ENCODE measurements at regions not wholly inside any gene's neighbourhood (a gene's known extent, or its start where the extent isn't known, plus 50 kb on each side); places are given as distances from the start of the nearest gene placed in this dataset.

DNA sequence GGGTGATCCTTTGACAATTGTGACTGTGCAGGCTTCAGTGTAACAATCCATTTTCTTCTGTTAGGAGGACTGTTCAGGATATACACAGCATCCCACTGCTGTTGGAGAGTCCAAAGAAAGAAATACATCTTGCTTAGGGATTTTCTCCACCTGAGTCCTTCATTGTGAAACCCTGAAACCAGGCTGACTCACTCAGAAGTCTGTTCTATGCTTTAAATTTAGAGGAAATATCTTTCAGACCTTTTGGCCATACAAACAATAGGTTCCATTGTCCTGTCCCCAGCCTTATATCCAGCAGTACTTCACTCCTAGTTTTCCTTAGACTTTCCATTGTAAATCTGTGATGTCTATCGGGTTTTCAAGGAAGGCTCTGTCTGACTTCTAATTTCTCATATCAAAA, 379.1 kb downstream of the SUCLA2 start:
- no peak for DNase-seq

DNA sequence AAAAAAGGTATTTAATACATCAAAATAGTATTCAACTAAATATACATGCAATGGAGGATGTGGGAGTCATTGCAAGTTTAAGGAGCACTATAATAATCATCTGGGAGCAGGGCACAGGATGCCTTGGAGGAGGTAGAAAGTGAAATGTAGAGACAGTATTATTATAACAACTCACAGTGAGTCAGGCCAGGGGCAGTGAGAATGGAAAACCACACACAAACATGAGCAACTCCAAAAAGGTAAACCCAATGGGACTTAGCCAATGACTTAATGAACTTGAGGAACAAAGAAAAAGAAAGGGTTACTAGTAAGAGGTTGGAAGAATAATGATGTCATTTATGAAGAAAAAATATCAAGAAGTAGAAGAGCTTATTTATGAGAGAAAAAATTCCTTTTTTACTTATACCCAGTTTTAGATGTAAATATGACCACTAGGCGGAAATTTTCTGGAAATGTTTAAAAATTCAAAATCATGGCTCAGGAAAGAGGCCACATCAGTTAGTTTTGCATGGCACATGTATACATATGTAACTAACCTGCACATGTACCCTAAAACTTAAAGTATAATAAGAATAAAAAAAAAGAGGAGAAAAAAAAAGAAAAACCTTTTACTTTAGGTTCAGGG, 389.3 kb downstream of the SUCLA2 start:
- DNase-seq = no peak

DNA sequence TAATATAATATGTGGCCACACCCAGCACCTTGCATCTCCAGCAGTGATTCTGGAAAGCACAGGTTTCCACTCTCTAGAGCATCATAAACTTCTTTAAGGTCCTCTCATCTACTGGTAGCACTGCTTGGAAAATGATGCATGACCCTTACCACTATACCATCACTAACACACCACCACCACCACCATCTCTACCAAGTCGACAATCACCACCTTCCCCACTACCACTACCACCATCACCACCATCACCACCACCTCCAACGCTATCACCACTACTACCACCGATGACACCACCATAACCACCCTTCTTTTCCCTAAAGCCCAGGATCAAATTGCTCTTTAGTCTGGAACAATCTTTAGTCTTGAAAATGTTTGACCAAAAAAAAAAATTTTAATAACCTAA, 390.4 kb downstream of the SUCLA2 start:
- DNase-seq = no peak

DNA sequence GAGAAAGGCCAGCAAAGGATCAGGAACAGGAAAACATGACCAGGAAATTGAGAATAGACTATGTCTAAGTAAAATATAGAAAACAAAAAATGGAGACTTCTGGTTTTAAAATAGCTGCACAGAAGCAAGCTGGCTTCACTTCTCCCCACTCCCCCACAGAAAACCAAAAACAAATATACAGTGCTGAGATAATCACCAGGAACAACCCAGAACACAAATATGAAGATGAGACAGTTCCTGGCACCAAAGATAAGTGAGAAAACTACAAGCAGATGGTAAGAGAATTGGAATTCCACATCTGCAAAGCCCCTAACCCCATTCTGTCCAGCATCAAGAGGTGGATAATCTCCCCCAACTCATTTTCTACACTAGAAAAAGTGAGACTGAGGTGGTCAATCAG, 397.7 kb downstream of the SUCLA2 start:
- DNase-seq = no peak

DNA sequence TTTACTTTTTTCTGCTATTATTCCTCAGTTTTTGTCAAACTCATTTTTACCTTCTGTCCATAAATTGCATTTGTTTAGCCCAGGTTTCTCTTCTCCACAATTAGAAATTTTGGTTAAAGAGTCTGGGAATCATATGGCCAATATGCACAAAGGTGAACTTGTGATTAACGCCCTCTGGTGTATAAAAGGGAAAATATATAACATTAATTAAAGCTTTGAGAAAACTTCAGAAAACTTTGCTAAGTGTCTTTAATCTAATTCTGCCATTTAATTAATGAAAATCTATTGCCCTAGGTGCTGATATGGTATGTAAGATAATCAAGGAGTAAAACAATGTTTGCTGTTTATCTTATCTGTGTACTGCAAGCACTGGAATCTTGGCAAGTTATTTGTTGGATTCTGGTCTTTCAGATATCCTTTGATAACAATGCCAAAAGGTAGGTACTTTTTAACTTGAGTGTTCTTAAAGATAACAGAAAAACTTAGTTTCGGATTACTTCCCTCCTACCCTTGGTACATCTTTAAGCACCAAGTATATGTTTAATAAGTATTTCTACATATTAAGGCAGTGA, 402.6 kb downstream of the SUCLA2 start:
- no peak for DNase-seq

DNA sequence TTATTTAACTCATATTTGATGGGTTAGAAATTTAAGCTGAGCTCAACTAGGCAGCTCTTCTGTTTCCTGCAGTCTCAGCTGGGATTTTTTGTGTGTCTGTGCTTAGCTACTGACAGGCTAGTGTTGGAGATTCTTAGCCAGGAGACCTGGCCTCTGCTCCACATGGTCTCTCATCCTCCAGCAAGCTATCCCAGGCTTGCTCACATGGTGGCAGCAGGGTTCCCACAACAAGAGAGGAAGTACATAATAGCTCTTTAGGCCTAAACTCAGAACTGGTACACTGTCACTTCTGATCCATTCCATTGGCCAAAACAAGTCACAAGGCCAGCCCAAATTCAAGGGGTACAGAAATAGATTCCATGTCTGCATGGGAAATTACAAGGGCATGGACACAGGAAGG, 406.2 kb downstream of the SUCLA2 start:
- DNase-seq = no peak

DNA sequence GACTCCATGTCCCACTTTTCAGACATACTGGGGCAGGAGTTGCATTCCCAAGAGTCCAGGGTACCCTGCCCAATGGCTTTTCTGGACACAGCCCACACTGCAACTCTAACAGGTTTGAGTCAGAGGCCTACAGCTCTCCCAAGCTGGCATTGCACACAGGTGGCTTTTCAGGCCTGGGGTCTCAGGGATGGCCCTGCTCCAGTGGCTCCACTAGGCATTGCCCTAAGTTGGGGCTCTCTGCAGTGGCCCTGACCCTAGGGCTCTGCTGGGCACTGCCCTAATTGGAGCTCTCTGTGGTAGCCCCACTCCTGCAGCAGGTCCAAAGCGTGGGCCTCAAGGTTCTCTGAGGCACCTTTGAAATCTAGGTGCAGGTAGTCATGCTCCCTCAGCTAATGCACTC, 408.8 kb downstream of the SUCLA2 start:
- no peak for DNase-seq

DNA sequence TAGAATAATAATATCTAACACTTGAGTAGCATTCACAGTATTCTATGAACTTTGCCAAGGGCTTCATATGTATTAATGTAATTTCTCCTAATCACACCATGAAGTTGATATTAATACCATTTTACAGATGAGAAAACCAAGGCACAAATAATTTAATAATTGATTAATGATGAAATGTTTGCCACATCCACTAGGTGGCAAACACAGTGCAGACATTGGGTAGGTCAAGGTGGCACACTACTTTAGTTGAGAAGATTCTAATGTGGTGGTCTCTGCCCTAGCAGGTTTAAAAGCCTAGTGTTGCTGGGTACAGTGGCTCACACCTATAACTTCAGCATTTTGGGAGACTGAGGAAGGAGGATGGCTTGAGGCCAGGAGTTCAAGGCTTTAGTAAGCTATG, 412.4 kb downstream of the SUCLA2 start:
- DNase-seq = no peak

DNA sequence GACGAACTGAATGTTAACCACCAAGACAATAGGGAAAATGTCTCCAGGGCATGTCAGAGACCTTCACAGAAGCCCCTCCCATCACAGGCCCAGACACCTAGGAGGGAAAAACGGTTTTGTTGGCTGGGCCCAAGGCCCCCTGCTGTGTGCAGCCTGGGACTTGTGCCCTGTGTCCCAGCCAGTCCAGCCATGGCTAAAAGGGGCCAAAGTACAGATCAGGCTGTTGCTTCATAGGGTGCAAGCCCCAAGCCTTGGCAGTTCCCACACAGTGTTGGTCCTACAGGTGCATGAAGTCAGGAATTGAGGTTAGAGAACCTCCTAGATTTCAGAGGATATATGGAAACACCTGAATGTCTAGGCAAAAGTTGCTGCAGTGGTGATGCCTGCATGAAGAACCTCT, 428.7 kb downstream of the SUCLA2 start:
- DNase-seq = no peak

DNA sequence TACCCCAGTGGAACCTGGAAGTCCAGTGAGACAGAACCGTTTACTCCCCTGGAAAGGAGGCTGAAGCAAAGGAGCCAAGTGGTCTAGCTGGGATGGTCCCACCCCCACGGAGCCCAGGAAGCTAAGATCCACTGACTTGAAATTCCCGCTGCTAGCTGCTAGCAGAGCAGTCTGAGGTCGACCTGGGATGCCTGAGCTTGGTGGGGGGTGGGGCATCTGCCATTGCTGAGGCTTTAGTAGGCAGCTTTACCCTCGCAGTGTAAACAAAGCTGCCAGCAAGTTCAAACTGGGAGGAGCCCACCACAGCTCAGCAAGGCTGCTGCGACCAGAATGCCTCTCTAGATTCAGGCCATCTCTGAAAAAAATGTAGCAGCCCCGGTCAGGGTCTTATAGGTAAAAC, 437.0 kb downstream of the SUCLA2 start:
- no peak for DNase-seq

DNA sequence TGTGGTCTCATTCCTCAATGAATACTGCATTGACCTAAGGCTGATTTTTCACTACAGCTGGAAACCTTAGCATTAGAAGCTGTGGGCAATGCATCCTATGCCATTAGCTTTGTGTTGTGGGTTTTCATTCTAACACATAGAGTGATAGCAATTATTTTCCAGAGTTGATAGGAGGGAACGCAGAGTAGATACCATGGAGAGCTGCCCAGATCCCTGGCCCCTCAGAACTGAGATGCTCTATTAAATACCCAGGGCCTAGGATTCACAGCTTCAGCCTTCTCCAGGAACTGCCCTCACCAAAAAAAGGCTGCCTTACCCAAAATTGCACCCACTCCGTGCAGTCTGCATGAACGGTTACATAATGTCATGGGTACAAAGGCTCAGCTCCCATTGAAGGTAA, 444.4 kb downstream of the SUCLA2 start:
- DNase-seq = no peak

DNA sequence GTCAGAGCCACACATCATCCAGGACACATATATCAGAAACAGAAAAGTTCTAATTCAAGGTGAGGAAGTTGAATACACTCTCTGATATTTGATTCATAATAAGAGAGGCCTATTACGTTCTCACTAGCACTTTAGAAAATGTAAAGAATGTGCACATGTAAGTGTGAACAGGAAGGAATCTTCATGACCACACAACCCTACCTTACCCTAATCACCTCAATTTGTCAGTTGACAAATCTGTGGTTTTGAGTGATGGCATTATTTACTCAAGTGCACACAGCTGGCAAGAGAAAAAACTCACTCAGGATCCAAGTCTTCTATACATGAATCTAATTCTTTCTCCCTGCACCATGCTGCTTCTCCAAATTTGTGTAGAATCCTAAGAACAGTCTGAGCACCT, 445.8 kb downstream of the SUCLA2 start:
- DNase-seq = no peak

DNA sequence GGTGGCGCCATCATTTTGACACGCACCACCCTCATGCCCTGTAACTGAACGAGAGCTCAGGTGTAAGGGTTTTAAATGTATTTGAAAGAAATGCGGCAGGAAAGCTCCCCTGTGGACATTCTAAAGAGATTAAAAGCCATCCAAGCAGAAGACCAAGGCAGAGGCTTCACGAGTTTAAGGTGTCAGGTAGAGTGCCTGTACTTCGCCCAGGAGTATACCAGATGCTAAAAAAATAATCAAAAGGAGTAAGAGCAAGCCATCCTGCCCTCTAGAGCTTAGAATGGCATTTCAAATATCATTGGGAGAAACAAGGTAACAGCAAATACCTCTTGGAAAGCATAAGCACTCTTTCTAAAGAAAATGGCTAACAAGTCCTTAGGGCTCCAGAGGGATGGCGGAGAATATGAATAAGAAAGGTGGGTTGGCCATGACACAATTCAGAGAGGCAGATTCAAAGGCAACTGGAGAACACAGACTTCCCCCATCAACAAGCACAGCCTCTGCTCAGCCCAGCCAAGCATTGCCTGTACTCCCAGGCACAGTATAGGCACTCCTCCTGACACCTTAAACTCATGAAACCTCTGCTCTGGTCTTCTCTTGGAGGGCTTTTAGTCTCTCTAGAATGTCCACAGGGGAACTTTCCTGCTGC, 447.6 kb downstream of the SUCLA2 start:
- no peak for DNase-seq

DNA sequence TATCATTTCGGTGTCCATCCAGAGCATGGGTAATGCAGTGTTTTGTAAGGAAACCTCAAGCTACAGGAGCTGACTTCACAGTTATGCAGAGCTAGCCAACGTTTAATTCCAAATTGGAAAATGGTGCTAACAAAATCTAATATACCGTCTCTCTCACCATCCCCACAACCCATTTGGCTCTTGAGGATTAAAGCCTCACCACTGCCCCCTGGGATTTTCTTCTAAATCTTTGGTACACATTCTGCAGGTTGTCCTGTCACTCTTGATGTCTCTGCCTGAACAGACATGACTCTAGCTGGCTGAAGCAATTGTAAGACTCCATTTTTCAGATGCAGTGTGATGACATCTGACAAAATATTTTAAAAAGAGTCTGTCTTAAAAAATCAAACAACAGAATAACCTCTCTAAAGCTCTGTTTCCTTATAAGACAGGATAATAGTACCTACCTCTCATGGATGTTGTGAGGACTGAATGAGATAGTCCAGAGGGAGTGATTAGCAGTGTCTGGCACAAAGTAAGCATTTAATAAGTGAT, 451.8 kb downstream of the SUCLA2 start:
- DNase-seq = no peak

DNA sequence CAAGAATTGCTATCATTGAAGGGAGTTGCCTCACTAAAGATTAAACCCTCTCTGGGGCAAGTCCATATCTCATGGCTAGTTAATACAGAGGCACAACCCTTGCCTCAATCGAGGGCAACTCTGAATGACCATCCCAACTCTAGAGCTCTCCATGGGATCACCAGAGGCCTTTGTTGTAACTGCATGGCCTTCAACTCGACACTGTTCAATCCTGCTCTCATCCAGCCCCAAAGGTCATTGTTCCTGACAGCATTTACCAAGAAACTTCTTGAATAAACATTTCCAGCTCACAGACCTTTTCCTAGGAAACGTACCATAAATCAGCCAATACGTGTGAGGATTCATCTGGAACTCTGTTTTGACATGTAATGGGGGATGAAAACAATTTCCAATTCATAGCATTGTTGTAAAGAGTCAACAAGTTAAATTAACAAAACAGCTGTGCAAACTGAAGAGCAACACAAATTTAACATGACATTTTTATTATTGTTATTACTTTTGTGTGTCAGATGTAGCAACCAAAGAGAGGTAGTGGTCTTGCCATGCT, 452.7 kb downstream of the SUCLA2 start:
- no peak for DNase-seq

DNA sequence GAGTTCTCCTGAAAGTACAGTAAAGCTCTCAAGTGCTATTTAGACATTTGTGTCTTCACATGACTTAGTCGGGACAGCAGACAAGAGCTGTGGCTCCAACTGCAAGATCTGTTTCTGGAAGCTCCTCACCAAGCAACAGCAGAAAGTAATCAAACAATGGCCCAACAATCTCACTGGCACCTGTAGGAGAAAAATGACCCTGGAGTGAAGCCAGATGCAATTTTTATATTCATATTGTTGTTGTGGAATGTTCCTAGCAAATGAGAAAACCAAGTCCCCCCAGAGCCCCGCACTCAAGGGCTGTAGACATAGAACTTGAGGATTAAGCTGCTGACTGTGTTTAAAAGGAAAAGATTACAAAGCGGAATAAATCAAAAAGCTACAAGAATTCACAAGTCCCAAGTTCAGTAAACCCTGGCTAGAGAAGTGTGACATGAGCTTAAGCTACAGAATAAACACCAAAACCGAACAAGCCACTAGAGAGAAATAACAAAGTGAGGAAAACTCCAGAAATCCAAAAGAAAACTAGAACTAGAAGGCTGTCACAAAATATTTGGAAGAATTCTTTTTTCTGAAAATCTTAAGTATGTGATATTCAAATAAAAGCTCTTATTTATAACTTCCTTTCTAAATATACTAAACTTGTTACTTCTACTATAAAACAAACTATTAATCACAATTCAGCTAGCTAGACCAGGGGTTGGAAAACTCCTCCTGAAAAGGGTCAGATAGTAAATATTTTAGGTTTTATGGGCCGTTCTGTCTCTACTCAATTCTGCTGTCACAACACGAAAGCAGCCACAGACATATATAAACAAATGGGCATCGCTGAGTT, 454.5 kb downstream of the SUCLA2 start:
- peak; percentile 19 for DNase-seq

DNA sequence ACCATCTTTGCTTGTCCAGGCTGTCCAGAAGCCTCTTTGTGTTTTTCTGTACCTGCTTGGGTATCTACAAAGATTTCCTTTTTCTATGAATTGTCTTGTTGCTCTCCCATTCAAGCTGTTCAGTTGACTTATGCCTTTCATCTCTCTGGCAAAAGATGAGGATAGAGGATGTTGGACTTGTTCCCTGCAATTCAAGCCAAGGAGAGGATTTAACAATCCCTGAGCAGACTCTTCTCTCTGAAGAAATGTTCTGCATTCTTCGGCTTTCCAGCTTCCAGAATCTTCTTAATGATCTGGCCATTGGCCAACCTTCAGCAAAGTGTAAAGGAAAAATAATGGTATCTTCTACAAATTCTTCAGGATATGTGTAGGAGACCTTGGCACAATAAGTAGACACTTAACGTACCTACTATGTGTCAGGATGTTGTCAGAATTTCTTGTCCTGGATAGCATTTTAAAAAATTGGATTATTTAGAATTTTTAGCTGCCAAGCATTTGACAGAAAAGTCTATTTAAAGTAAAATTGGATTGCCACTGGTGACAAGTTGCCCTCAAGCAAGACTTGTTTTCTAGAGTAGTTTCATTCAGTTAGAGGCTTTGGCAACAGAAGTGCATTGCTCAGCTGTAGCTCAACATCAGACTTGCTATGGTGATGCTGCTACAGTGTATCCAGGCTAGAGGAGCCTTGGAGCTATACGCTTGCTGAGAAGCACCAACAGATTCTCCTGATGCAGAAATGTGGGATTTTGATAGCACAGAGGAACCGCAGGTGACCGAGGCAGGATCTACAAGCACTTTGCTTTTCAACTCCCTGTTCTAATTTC, 455.7 kb downstream of the SUCLA2 start:
- DNase-seq = peak; percentile 48

DNA sequence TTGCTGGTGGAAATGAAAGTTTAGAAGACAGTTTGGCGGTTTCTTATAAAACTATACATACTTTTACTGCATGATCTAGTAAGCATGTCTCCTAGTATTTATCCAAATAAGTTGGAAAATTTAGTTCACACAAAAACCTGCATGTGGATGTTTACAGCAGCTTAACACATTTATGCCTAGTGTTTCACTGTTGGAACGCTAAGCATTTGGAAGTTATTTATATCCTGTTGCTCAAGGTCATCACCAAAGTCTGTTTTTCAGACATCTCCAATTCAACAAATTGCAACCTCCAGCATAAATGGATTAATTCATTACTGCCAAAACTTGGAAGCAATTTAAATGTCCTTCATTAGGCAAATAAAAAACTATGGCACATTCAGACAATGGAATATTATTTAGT, 461.8 kb downstream of the SUCLA2 start:
- no peak for DNase-seq

DNA sequence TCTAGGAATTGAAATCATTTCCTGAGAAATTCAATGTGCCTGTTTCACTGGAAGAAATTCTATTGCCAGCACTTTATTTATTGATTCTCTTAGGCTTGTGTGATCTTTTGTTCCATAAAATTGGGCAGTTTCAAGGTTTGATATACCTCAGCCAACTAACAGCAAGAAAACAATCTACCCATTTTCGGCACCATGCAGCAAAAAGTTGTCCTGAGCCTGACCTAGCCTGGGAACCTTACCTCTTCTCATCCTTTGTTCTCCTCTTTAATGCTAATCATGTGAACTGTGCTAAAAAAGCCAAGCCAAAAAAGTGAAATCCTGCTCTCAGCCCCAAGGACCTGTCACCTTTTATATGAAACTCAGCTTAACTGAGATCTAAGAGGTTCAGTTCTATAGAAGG, 477.3 kb downstream of the SUCLA2 start:
- no peak for DNase-seq

DNA sequence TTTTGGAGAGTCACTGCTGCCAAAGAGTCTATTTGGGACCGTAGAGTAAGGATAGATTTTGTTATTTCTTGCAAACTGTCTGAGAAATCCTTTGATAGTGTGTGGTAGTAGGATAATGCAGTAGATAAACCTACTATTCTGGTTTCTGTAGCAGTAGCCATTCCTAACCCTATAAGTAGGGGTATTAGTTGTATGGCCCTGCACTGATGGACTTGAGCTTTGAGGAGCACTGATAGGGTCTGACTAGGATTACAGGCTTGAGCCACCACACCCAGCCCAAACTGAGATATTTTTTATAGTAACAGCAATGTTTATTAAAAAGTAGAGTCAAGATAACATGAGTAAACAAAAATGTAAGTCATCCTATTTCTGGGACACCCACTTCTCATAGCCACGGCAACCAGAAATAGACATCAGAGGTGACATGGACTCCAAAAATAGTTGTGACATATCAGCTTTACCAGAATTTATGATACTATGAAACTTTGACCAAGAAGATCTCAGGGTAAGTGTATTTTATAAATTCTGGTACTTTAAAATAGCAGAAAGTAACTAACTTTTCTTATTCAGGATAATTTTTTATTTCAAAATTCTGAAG, 479.1 kb downstream of the SUCLA2 start:
- DNase-seq = no peak

DNA sequence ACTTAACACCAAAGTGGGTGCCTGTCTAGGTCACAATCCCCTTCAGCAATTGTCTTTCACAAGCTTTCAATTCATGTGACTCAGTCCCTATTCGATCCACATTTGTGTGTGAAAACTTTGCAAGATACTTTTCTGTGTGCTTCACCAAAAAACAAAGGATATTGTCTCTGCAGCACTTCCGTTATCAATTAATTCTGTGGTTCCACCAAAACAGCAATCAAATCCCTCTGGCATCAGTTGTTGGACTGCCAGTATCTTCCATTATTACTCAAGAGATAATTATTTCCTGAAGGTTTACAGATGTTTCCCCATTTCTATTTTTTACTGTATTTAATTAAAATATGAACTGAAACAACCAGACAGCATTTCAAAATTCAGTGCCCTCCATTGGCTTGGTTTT, 481.4 kb downstream of the SUCLA2 start:
- no peak for DNase-seq
